GM18867 (cell line): ENCODE measurements at regions not wholly inside any gene's neighbourhood (a gene's known extent, or its start where the extent isn't known, plus 50 kb on each side); places are given as distances from the start of the nearest gene placed in this dataset.
A peak's percentile ranks its signal among the peaks of the same experiment; 100 is the strongest.

Source experiments
- ATAC-seq: cut with Tn5 transposase; IDR thresholded peaks from one replicate; pipeline ENCODE4 v1.9.1; 2021; ENCODE audit warnings: mild to moderate bottlenecking, moderate library complexity; ENCODE audit not compliant: unreplicated experiment

DNA sequence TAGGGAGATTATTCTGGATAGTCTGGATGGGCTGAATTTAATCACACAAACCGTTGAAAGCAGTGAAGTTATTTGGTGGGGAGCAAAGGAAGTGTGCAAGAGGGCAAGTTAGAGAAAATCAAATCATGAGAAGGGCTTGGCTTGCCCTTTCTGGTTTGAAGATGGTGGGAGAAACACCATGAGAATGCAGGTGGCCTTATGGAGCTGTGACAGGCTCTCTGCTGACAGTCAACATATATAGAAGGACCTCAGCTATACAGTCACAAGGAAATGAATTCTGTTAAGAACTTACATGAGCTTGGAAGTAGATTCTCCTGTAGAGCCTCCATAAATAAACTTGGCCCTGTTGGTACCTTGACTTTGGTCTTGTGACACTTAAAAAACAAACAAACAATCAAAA, 72.3 kb downstream of the GMNC start:
- no peak for ATAC-seq

GRCh38 chr3:190786898-190787297, 75.6 kb downstream of the GMNC start:
- ATAC-seq, result no peak

DNA sequence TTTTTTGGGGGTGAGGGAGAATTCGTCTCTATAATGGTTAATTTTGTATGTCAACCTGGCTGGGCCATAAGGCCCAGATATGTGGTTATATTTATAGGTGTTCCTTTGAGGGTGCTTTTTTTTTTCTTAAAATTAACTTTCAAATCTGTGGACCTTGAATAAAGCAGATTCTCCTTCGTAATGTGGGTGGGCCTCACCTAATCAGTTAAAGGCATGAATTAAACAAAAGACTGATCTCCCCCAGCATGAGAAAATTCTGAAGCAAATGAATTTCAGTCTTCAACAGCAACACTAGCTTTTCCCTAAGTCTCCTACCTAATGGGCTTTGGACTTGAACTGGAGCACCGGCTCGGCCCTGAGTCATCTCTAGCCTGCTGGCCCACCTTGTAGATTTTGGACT, 77.4 kb downstream of the GMNC start:
- ATAC-seq, result no peak

DNA sequence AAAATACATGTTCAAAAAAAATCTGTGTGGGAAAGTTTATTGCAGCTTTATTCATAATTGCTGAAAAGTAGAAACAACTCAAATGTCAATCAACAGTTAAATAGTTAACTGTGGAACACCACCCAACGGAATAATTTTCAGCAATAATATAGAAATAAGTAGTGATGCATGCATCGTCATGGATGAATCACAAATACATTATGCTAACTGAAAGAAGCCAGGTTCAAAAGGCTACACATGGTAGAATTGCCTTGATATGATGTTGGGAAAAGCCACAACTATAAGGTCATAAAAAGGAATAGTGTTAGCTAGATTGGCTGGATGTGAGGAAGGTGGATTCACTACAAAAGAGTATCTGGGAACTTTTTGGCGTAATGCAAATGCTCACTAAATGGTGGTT, 82.0 kb downstream of the GMNC start:
- ATAC-seq, result no peak

DNA sequence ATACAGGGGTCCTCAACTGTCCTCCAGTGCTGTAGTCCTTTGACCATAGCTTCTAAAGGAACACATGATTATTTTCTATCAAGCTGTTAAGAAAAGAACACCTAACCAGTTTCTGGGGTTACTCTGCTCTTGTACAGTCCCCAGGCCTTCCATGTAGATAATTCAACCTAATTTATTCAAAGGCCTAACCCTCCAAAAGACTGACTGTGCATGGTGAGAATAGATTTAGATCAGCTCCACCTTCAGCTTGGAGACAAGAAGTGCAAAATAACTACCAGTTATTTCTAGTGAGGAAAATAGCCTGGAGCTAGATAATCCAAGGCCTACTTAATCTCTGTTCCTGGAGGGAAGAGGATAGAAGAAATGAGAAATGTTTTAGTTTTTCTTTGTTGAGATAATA, 87.9 kb downstream of the GMNC start:
- no peak for ATAC-seq

DNA sequence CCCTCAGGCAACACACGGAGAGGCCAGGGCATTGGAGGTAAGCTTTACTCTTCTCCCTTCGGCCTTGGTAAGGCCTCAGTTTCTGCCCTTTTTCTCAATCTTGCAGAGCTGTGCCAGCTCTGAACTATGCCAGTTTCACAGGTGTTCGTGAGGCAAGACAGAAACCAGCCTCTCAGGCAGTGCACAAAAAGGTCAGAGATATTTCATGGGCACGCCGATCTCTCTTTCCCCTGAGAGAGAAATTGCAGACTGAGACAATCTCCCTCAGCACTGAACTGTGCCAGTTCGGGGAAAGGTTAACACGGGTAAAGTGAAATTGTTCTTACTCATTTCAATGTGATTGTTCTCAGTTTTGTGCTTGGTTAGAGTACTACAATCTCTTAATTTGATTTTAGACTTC, 88.5 kb downstream of the GMNC start:
- ATAC-seq, result no peak

- ATAC-seq, result no peak
These were observed 89.7 kb downstream of the GMNC start for GRCh38 chr3:190772831-190773230.

DNA sequence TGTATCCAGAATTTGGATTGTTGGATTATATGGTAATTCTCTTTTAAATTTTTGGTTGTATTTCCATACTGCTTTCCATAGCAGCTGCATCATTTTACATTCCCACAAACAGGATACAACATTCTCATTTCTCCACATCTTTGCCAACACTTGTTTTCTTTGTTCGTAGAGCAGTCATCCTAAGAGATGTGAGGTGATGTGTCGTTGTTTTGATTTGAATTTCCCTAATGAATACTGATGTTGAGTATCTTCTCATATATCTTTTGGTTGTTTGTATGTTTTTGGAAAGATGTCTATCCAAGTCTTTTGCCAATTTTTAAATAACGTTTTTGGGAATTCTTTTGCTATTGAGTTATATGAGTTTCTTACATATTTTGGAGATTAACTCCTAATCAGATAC, 93.6 kb downstream of the GMNC start:
- ATAC-seq, result no peak

DNA sequence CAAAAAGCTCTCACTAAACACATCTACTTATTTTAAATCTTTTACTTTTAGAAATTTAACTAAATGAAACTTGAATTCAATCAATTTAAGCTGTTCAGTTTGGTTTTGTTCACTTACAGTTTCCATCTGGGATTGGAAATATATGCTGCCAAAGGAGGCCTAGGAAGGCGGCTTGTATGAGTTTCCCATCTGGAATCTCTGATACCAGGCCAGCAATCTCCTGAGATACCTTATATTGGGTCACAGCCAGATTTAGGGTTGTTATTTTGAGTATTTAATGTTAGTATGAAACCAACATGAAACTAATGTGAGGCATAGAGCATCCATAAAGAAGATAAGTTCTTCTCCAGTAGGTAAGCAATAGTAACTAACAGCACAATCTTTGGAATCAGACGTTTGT, 94.6 kb downstream of the GMNC start:
- no peak for ATAC-seq

DNA sequence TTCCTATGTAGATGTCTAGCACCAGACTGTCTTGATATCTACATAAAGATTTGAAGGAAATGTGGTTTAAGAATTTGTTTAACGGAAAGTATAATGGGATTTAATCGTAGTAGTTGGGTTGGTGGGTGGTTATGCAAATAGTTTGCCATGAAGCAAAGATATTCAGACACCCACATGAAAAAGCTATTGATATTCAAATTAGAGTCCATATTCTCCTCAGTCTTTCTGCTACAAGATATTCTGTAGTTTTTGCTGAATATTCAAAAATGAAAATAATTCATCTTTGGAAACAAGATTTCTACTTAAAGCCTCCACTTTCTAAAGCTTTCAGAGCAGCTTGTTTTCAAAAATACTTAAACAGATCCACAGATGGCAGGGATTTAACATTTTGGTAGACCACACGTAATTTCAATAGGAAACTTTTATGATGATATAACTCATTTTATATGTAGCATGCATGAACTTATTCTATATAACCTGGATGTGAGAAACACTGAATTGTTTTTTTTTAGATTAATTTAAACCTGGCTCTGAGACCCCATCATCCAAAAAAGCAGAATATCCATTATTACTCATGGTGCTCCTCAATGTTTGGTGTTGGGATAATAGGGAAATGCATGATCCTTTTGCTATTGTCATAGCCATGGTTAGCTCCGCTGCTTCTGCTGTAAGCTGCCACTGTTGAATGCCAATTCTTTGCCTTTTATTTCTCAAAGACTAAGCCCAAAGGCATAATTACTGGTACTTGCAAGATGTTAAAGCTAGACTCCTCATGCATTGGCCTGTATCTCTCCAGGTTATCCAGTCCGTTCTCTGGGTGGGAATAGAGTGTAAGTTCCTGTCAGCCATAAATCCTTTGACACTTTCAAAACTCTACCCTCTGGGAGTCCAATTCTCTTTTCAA, 98.0 kb downstream of the GMNC start:
- ATAC-seq, result no peak

DNA sequence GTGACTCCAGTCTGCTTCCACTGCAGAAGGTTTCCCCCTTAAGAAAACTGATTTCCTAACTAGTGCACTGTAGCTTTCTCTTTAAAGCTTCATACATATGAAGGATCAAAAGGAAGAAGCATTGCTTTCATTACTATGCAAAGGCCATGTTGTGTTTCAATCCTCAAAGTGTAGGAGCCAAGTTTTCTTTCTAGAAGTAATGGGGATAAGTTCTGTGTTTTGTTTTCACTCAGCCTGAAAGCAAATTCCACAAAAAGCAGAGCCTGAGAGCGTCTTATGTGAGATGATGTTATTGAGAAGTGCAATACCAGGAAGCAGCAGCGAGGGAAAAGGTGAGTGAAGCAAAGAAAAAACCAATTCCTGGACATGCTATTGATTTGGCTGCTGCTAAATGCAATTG, 99.7 kb downstream of the GMNC start:
- ATAC-seq, result no peak

- ATAC-seq, result no peak
These were observed 114.9 kb downstream of the GMNC start for GRCh38 chr3:190747571-190747970.

DNA sequence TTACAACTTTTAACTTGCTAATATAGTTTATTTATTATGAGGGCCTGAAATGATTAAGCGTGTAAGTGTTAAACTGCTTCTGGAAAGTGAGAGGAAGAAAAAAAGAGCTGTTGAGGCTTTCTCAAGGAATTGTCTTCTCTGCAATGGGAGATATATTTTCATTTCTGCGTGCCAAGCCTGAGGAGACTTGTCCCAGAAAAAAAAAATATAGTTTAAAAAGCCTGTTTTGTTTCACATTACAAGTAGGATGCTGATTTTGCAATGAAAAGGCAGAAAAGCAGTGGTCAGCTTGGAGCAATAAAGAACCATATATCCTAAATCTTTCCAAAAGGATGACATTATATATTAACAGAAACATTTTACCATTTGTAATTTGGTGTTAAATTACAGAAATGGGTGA, 115.5 kb downstream of the GMNC start:
- ATAC-seq, result no peak

GRCh38 chr3:190746531-190746930, 116.0 kb downstream of the GMNC start:
- ATAC-seq, result no peak

GRCh38 chr3:190741788-190742187, 120.7 kb downstream of the GMNC start:
- ATAC-seq, result no peak

- ATAC-seq, result no peak
These were observed 122.8 kb downstream of the GMNC start for GRCh38 chr3:190739641-190740185.

GRCh38 chr3:190738636-190739155, 123.8 kb downstream of the GMNC start:
- no peak for ATAC-seq

GRCh38 chr3:190737446-190737845, 125.0 kb downstream of the GMNC start:
- ATAC-seq, result no peak

- ATAC-seq, result peak; percentile 89
These were observed 128.0 kb downstream of the GMNC start for GRCh38 chr3:190734490-190734889.

DNA sequence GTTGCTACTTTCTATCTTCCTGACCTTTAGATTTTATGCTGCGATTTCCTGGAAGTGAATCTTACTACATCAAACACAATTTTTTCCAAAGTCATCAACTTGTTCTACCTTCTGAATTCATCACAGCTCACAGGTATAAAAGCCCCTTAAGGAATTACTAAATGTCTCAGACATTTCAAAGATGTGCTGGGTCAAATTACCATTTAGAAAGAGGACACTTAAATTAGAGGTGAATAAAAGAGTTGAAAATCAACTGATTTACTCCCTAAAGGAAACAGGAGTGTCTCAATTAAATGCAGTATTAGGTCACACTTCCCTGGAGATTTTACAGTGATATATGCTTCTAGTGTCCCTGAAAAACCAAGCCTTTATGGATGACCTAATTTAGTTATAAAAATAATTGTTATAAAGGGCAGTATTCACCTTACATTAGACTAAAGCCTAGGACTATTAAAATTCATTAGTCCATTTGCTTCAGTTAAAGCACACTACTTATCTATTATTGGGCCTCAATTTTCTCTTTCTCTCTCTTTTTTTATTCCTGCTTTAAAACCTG, 128.8 kb downstream of the GMNC start:
- ATAC-seq, result no peak

- no peak for ATAC-seq
These were observed 130.9 kb downstream of the GMNC start for GRCh38 chr3:190731596-190731995.

GRCh38 chr3:190728574-190729246, 133.8 kb downstream of the GMNC start:
- ATAC-seq, result no peak
